Liver (tissue), 3 donors: ENCODE measurements at regions not wholly inside any gene's neighbourhood (a gene's known extent, or its start where the extent isn't known, plus 50 kb on each side); places are given as distances from the start of the nearest gene placed in this dataset.

Experiments used
- HNF4A ChIP-seq, 2 donors: conservative IDR thresholded peaks; 2 replicates each; pipeline ENCODE4 v1.6.1; 2016; ENCODE audit warnings: antibody characterized with exemption in 2 of 2, mild to moderate bottlenecking in 2 of 2
- JUND ChIP-seq, 2 donors: IDR thresholded peaks; 2 replicates each; pipeline ENCODE4 v1.6.1; 2016; ENCODE audit warnings: antibody characterized with exemption in 2 of 2
- MAX ChIP-seq: IDR thresholded peaks from 2 replicates; pipeline ENCODE4 v1.6.1; 2016; ENCODE audit warnings: antibody characterized with exemption
- RAD21 ChIP-seq, 2 donors: IDR thresholded peaks; 2 replicates each; pipeline ENCODE4 v1.6.1; 2016; ENCODE audit warnings: antibody characterized with exemption in 2 of 2, mild to moderate bottlenecking in 2 of 2
- REST ChIP-seq: IDR thresholded peaks from 2 replicates; pipeline ENCODE4 v1.6.1; 2016; ENCODE audit warnings: antibody characterized with exemption, mild to moderate bottlenecking
- RXRA ChIP-seq, 2 donors: IDR thresholded peaks; 2 replicates each; pipeline ENCODE4 v1.6.1; 2017 to 2018; ENCODE audit warnings: antibody characterized with exemption in 2 of 2, mild to moderate bottlenecking in 1 of 2
- TAF1 ChIP-seq: conservative IDR thresholded peaks from 2 replicates; pipeline ENCODE4 v1.6.1; 2016; ENCODE audit warnings: antibody characterized with exemption, mild to moderate bottlenecking
- ZBTB33 ChIP-seq: IDR thresholded peaks from 2 replicates; pipeline ENCODE4 v1.6.1; 2016; ENCODE audit warnings: antibody characterized with exemption
- TF ChIP-seq, protein P1 (sequence below): fragments of 150-350 bp; IDR thresholded peaks from 2 replicates; pipeline ENCODE4 v1.5.1; 2017; ENCODE audit warnings: improper control_type of control experiment, low read depth, low read length; ENCODE audit not compliant: missing input control
- TF ChIP-seq, protein P2 (sequence below): IDR thresholded peaks from 2 replicates; pipeline ENCODE4 v1.6.1; 2016; ENCODE audit warnings: antibody characterized with exemption
- donor health status: healthy.
- donor health status: healthy.

GRCh38 chr2:14051401-14051800, 581.1 kb upstream of the LRATD1 start:
- TF ChIP-seq, protein P1, sequence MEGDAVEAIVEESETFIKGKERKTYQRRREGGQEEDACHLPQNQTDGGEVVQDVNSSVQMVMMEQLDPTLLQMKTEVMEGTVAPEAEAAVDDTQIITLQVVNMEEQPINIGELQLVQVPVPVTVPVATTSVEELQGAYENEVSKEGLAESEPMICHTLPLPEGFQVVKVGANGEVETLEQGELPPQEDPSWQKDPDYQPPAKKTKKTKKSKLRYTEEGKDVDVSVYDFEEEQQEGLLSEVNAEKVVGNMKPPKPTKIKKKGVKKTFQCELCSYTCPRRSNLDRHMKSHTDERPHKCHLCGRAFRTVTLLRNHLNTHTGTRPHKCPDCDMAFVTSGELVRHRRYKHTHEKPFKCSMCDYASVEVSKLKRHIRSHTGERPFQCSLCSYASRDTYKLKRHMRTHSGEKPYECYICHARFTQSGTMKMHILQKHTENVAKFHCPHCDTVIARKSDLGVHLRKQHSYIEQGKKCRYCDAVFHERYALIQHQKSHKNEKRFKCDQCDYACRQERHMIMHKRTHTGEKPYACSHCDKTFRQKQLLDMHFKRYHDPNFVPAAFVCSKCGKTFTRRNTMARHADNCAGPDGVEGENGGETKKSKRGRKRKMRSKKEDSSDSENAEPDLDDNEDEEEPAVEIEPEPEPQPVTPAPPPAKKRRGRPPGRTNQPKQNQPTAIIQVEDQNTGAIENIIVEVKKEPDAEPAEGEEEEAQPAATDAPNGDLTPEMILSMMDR = no peak
- no peak for TF ChIP-seq JUND (IDR thresholded peaks at IDR 0.05)
- no peak for TF ChIP-seq REST
- TF ChIP-seq ZBTB33 = no peak
- no peak for TF ChIP-seq RAD21 (IDR thresholded peaks at IDR 0.05)
- TF ChIP-seq, protein P2, sequence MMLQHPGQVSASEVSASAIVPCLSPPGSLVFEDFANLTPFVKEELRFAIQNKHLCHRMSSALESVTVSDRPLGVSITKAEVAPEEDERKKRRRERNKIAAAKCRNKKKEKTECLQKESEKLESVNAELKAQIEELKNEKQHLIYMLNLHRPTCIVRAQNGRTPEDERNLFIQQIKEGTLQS = no peak
- no peak for TF ChIP-seq HNF4A (conservative IDR thresholded peaks at IDR 0.05)
- TF ChIP-seq RXRA (IDR thresholded peaks at IDR 0.05) = no peak
- TF ChIP-seq TAF1 = no peak
- TF ChIP-seq MAX = no peak
